ENCODE measurements at regions not wholly inside any gene's neighbourhood (a gene's known extent, or its start where the extent isn't known, plus 50 kb on each side); places are given as distances from the start of the nearest gene placed in this dataset.

DNA sequence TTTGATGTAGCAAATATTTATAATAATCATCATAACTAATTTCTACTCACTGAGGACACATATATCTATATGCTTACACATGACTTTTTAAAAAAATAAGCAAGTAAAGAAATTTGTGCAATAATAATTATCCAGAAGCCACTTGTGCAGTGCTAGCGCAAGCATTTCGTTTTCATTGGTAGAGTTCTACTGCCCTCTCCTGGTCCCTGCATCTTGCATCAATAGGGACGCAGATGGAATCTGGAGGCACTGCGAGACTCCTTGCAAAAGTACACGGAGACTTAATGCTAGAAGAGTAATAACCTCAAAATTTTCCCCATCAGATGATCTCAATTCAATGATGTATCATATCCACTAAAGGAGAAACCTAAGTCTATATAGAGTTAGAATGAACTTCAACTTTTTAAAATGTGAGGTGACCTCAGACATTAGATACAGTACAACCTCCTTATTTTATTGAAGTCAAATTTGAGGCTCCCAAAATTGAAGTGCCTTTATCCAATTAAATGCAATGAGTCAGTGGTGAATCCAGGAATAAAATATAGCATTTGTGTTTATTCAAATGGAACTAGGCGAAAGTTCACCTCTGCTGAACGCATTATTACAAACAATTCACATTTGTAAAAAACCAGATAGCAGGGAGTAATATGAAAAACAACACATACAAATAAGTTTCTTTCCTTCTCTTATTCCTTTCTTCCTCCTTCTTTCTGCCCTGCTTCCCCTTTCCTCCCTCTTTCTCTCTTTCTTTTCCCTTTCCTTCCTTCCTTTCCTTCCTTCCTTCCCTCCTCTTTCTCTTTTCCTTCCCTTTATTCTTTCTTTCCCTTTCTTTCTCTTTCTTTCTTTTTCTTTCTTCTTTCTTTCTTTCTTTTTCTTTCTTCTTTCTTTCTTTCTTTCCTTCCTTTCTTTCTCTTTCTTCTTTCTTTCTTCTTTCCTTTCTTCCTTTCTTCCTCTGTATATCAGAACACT, 450.0 kb downstream of the ANKRD50 start:
- TF ChIP-seq, protein P1, sequence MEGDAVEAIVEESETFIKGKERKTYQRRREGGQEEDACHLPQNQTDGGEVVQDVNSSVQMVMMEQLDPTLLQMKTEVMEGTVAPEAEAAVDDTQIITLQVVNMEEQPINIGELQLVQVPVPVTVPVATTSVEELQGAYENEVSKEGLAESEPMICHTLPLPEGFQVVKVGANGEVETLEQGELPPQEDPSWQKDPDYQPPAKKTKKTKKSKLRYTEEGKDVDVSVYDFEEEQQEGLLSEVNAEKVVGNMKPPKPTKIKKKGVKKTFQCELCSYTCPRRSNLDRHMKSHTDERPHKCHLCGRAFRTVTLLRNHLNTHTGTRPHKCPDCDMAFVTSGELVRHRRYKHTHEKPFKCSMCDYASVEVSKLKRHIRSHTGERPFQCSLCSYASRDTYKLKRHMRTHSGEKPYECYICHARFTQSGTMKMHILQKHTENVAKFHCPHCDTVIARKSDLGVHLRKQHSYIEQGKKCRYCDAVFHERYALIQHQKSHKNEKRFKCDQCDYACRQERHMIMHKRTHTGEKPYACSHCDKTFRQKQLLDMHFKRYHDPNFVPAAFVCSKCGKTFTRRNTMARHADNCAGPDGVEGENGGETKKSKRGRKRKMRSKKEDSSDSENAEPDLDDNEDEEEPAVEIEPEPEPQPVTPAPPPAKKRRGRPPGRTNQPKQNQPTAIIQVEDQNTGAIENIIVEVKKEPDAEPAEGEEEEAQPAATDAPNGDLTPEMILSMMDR (conservative IDR thresholded peaks at IDR 0.05; ENCODE audit: low read length): peak; percentile 82
- no peak for TF ChIP-seq EZH2phosphoT487 (IDR thresholded peaks at IDR 0.05; ENCODE audit: borderline replicate concordance, low read depth, low read length)

Data from OCI-LY7 (cell line).